HEK293 (cell line): ENCODE measurements at regions not wholly inside any gene's neighbourhood (a gene's known extent, or its start where the extent isn't known, plus 50 kb on each side); places are given as distances from the start of the nearest gene placed in this dataset.

Experiments used
- CTCF ChIA-PET: fragments of 350-600 bp; formaldehyde crosslinking; extraction: SDS; loops from one replicate; lab custom pipeline; 2021; ENCODE audit warnings: antibody characterized with exemption; lab: Yijun Ruan, JAX
- POLR2A ChIA-PET: fragments of 300-600 bp; formaldehyde crosslinking; extraction: SDS; loops from one replicate; lab custom pipeline; 2020; ENCODE audit warnings: antibody characterized with exemption, inconsistent platforms; lab: Yijun Ruan, JAX
- H3K27ac ChIP-seq: fragments of 200-500 bp; sonication (Bioruptor generic); 2 replicates; pipeline ENCODE4 v1.5.1; 2014; ENCODE audit warnings: low read depth, low read length, control low read depth, inconsistent platforms; ENCODE audit errors: extremely low read depth
- H3K36me3 ChIP-seq, 2 experiments: fragments of 200-500 bp in 1 of 2; sonication (Bioruptor generic) in 1 of 2; 1 replicate in 1 of 2; 2 replicates in 1 of 2; pipeline ENCODE4 v1.5.1; 2014 to 2017; ENCODE audit warnings: inconsistent platforms in 2 of 2, low read length in 2 of 2; ENCODE audit not compliant: control insufficient read depth in 2 of 2, insufficient read depth in 1 of 2
- H3K4me1 ChIP-seq: fragments of 200-500 bp; sonication (Bioruptor generic); 2 replicates; pipeline ENCODE4 v1.5.1; 2014; ENCODE audit warnings: mild to moderate bottlenecking, low read length, inconsistent platforms; ENCODE audit not compliant: control insufficient read depth, insufficient read depth
- H3K4me3 ChIP-seq: 2 replicates; pipeline ENCODE4 v1.5.1; 2011; ENCODE audit warnings: low read depth, mild to moderate bottlenecking, control low read depth, low read length, moderate library complexity
- H3K9me3 ChIP-seq: fragments of 200-500 bp; sonication (Bioruptor generic); 2 replicates; pipeline ENCODE4 v1.5.1; 2014; ENCODE audit warnings: low read depth, low read length, inconsistent platforms; ENCODE audit not compliant: control insufficient read depth, insufficient read depth
- GFI1B ChIP-seq: fragments of 450-650 bp; formaldehyde crosslinking; IDR thresholded peaks from 2 replicates; pipeline ENCODE4 v1.5.1; 2016; ENCODE audit warnings: missing biosample characterization, missing genetic modification characterization
- PRDM2 ChIP-seq: fragments of 450-650 bp; formaldehyde crosslinking; IDR thresholded peaks from 2 replicates; pipeline ENCODE4 v1.5.1; 2016; ENCODE audit warnings: missing biosample characterization, missing genetic modification characterization, borderline replicate concordance
- REST ChIP-seq: fragments of 450-650 bp; formaldehyde crosslinking; IDR thresholded peaks from 2 replicates; pipeline ENCODE4 v1.5.1; 2016; ENCODE audit warnings: missing biosample characterization, missing genetic modification characterization
- SCRT2 ChIP-seq: fragments of 450-650 bp; formaldehyde crosslinking; IDR thresholded peaks from 2 replicates; pipeline ENCODE4 v1.5.1; 2016; ENCODE audit warnings: missing biosample characterization, missing genetic modification characterization
- SETDB1 ChIP-seq: IDR thresholded peaks from one replicate; pipeline ENCODE4 v1.6.1; 2017; ENCODE audit warnings: mild to moderate bottlenecking, low read length, moderate library complexity, mixed read lengths; ENCODE audit not compliant: insufficient read length
- ZEB2 ChIP-seq: fragments of 450-650 bp; formaldehyde crosslinking; IDR thresholded peaks from 2 replicates; pipeline ENCODE4 v1.5.1; 2016; ENCODE audit warnings: missing biosample characterization, missing genetic modification characterization
- ZNF292 ChIP-seq: fragments of 450-650 bp; formaldehyde crosslinking; IDR thresholded peaks from 2 replicates; pipeline ENCODE4 v1.5.1; 2016; ENCODE audit warnings: low read depth, missing biosample characterization, missing genetic modification characterization, borderline replicate concordance
- ZNF341 ChIP-seq: fragments of 450-650 bp; formaldehyde crosslinking; IDR thresholded peaks from 2 replicates; pipeline ENCODE4; 2016; ENCODE audit warnings: low read depth, missing biosample characterization, missing genetic modification characterization
- ZNF521 ChIP-seq: fragments of 450-650 bp; formaldehyde crosslinking; IDR thresholded peaks from 2 replicates; pipeline ENCODE4 v1.5.1; 2017; ENCODE audit warnings: missing biosample characterization, mild to moderate bottlenecking, missing genetic modification characterization
- ZNF560 ChIP-seq: fragments of 450-650 bp; formaldehyde crosslinking; IDR thresholded peaks from 2 replicates; pipeline ENCODE4 v1.5.1; 2017; ENCODE audit warnings: missing biosample characterization, missing genetic modification characterization, borderline replicate concordance
- ZNF561 ChIP-seq: fragments of 450-650 bp; IDR thresholded peaks from 2 replicates; pipeline ENCODE4 v1.5.1; 2018; ENCODE audit warnings: missing biosample characterization, missing genetic modification characterization, borderline replicate concordance
- ZNF610 ChIP-seq: fragments of 450-650 bp; formaldehyde crosslinking; IDR thresholded peaks from 2 replicates; pipeline ENCODE4 v1.5.1; 2016; ENCODE audit warnings: missing biosample characterization, missing genetic modification characterization, borderline replicate concordance
- ZNF654 ChIP-seq: fragments of 450-650 bp; formaldehyde crosslinking; IDR thresholded peaks from 2 replicates; pipeline ENCODE4 v1.5.1; 2016; ENCODE audit warnings: low read depth, missing biosample characterization, missing genetic modification characterization
- ZNF707 ChIP-seq: fragments of 450-650 bp; formaldehyde crosslinking; IDR thresholded peaks from 2 replicates; pipeline ENCODE4 v1.5.1; 2016; ENCODE audit warnings: missing biosample characterization, missing genetic modification characterization
- ZNF785 ChIP-seq: fragments of 450-650 bp; formaldehyde crosslinking; IDR thresholded peaks from 2 replicates; pipeline ENCODE4 v1.5.1; 2016; ENCODE audit warnings: missing biosample characterization, missing genetic modification characterization
- ZNF792 ChIP-seq: fragments of 450-650 bp; formaldehyde crosslinking; IDR thresholded peaks from 2 replicates; pipeline ENCODE4 v1.5.1; 2016; ENCODE audit warnings: missing biosample characterization, missing genetic modification characterization
- ZNF830 ChIP-seq: fragments of 450-650 bp; IDR thresholded peaks from 2 replicates; pipeline ENCODE4 v1.5.0; 2018; ENCODE audit warnings: missing biosample characterization, missing genetic modification characterization, low read depth, mild to moderate bottlenecking, moderate library complexity
- ZSCAN23 ChIP-seq: fragments of 450-650 bp; formaldehyde crosslinking; IDR thresholded peaks from 2 replicates; pipeline ENCODE4 v1.5.1; 2016; ENCODE audit warnings: missing biosample characterization, missing genetic modification characterization

GRCh38 chr7:33754933-33755928 lies 150.1 kb upstream of the BMPER start (continued):
- no peak for TF ChIP-seq ZNF561 (tag by site-specific recombination)
- TF ChIP-seq REST (tag by site-specific recombination), result no peak
- TF ChIP-seq ZNF521, result no peak
- no peak for TF ChIP-seq ZNF560 (tag by site-specific recombination)
- no peak for TF ChIP-seq ZSCAN23 (tag by site-specific recombination)
- no peak for TF ChIP-seq ZNF707 (tag by site-specific recombination)
- peak; percentile 53; the same call in 1 of the 2 replicates for TF ChIP-seq GFI1B
- no peak for TF ChIP-seq ZNF341 (tag by site-specific recombination)
- no peak for TF ChIP-seq SCRT2 (tag by site-specific recombination)
- TF ChIP-seq ZNF830 (tag by site-specific recombination), result no peak
- TF ChIP-seq ZNF610 (tag by site-specific recombination), result no peak

- no peak for TF ChIP-seq ZNF792 (tag by site-specific recombination)
- H3K9me3 ChIP-seq, result no peaks in the 10 kb centered on the region
- CTCF ChIA-PET, result interaction anchor here (0.7 to 2.4 kb wide), 5 partner anchors 9 to 175 kb away, joined by 3 to 17 read pairs (median 3); no protein-coding TSS in a partner anchor
- POLR2A ChIA-PET, result no interaction called here
- no peaks in the 10 kb centered on the region for H3K36me3 ChIP-seq
- no peak overlapping the region for H3K4me3 ChIP-seq
- no peak overlapping the region for H3K27ac ChIP-seq
- peaks cover 30% of the 10 kb centered on the region for H3K4me1 ChIP-seq
Observed at GRCh38 chr7:33757050-33757449, 148.3 kb upstream of the BMPER start.

GRCh38 chr7:33757563-33758165 lies 147.7 kb upstream of the BMPER start:
- peaks cover 32% of the 10 kb centered on the region for H3K4me1 ChIP-seq
- no peaks in the 10 kb centered on the region for H3K9me3 ChIP-seq
- H3K4me3 ChIP-seq, result no peak overlapping the region
- no peak overlapping the region for H3K27ac ChIP-seq
- no peaks in the 10 kb centered on the region for H3K36me3 ChIP-seq
- CTCF ChIA-PET, result interaction anchor here (0.6 to 3.9 kb wide), 27 partner anchors 9 to 1884 kb away, joined by 3 to 28 read pairs (median 3); no protein-coding TSS in a partner anchor
- POLR2A ChIA-PET, result no interaction called here
- peak; percentile 34 for TF ChIP-seq ZNF654 (tag by site-specific recombination)
- no peak for TF ChIP-seq ZNF785 (tag by site-specific recombination)
- TF ChIP-seq, all 188 proteins: peak for 1

GRCh38 chr7:33760146-33760545 lies 145.2 kb upstream of the BMPER start:
- H3K4me1 ChIP-seq, result peaks cover 40% of the 10 kb centered on the region
- no peaks in the 10 kb centered on the region for H3K9me3 ChIP-seq
- no peak overlapping the region for H3K4me3 ChIP-seq
- ChIA-PET CTCF (interaction anchor here (0.6 to 3.9 kb wide), 6 partner anchors 45 to 1911 kb away, joined by 3 to 28 read pairs (median 4); no protein-coding TSS in a partner anchor), POLR2A (no interaction called here)
- H3K36me3 ChIP-seq, result no peaks in the 10 kb centered on the region
- H3K27ac ChIP-seq, result no peak overlapping the region
- TF ChIP-seq ZEB2 (tag by site-specific recombination) (no peak), ZNF292 (tag by site-specific recombination) (no peak), SETDB1 (no peak), PRDM2 (no peak)
